ENCODE measurements at regions not wholly inside any gene's neighbourhood (a gene's known extent, or its start where the extent isn't known, plus 50 kb on each side); places are given as distances from the start of the nearest gene placed in this dataset.

DNA sequence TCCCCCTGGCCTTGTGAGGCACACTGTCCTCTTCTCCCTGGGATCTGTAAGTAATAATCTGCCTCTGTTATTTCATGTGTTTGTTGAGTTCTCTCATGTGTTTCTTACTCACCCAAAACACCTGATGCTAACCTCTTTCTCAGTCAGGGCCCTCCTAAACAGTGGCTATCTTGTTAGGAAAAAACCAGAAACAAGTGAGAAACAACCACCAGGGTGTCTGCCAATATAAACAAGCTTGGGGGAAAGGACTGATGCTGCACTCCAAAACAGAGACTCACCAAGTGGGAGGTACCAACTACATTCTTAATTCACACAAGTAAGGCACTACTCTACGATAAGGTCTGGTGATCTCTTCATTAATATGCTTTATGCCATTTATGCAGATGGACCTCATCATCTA, 564.4 kb downstream of the SEMA5A start:
- TF ChIP-seq, protein P1, sequence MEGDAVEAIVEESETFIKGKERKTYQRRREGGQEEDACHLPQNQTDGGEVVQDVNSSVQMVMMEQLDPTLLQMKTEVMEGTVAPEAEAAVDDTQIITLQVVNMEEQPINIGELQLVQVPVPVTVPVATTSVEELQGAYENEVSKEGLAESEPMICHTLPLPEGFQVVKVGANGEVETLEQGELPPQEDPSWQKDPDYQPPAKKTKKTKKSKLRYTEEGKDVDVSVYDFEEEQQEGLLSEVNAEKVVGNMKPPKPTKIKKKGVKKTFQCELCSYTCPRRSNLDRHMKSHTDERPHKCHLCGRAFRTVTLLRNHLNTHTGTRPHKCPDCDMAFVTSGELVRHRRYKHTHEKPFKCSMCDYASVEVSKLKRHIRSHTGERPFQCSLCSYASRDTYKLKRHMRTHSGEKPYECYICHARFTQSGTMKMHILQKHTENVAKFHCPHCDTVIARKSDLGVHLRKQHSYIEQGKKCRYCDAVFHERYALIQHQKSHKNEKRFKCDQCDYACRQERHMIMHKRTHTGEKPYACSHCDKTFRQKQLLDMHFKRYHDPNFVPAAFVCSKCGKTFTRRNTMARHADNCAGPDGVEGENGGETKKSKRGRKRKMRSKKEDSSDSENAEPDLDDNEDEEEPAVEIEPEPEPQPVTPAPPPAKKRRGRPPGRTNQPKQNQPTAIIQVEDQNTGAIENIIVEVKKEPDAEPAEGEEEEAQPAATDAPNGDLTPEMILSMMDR (IDR thresholded peaks at IDR 0.05; ENCODE audit: low read depth, low read length): no peak
- no peak for DNase-seq
- no peaks in the 10 kb centered on the region for H3K27me3 ChIP-seq
- no peaks in the 10 kb centered on the region for H3K9me3 ChIP-seq
- H3K36me3 ChIP-seq: no peaks in the 10 kb centered on the region
- H3K4me1 ChIP-seq: no peaks in the 10 kb centered on the region
- H3K4me3 ChIP-seq (ENCODE audit: low read depth, low read length): no peak overlapping the region

DNA sequence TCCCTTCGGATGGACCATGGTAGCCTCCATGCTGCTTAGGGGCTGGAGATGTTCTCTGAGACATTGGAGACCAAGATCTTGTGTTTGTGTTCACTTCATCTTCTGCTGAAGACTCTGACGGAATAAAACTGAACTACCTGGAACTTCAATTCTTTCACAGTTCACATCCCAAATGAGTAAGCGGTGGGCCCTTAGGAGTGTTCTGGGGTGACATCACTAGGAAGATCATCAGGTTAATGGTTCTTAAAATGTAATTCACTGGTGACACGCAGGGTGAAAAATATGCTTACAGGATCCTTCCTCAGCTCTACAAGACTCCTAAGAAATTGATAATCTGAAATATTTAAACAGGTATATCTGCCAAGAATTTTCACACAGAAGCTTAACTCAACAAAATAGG, 561.5 kb downstream of the SEMA5A start:
- Histone ChIP-seq H3K9me3 (no peaks in the 10 kb centered on the region), H3K27me3 (no peaks in the 10 kb centered on the region), H3K36me3 (no peaks in the 10 kb centered on the region), H3K4me3 (ENCODE audit: low read depth, low read length) (no peak overlapping the region), H3K4me1 (no peaks in the 10 kb centered on the region)
- no peak for DNase-seq
- TF ChIP-seq, protein P1 (IDR thresholded peaks at IDR 0.05; ENCODE audit: low read depth, low read length): no peak
